Liver (tissue), 3 donors: ENCODE measurements at regions not wholly inside any gene's neighbourhood (a gene's known extent, or its start where the extent isn't known, plus 50 kb on each side); places are given as distances from the start of the nearest gene placed in this dataset.

Experiments
- EGR1 ChIP-seq, 2 donors: IDR thresholded peaks; 2 replicates each; pipeline ENCODE4 v1.6.1; 2016 to 2018; ENCODE audit warnings: antibody characterized with exemption in 2 of 2, low read depth in 2 of 2
- FOXA1 ChIP-seq: IDR thresholded peaks from 2 replicates; pipeline ENCODE4 v1.6.1; 2016; ENCODE audit warnings: antibody characterized with exemption
- FOXA2 ChIP-seq: IDR thresholded peaks from 2 replicates; pipeline ENCODE4 v1.6.1; 2016; ENCODE audit warnings: antibody characterized with exemption
- JUND ChIP-seq, 2 donors: IDR thresholded peaks; 2 replicates each; pipeline ENCODE4 v1.6.1; 2016; ENCODE audit warnings: antibody characterized with exemption in 2 of 2
- NR2F2 ChIP-seq: IDR thresholded peaks from 2 replicates; pipeline ENCODE4 v1.6.1; 2016; ENCODE audit warnings: antibody characterized with exemption
- RAD21 ChIP-seq, 2 donors: IDR thresholded peaks; 2 replicates each; pipeline ENCODE4 v1.6.1; 2016; ENCODE audit warnings: antibody characterized with exemption in 2 of 2, mild to moderate bottlenecking in 2 of 2
- SP1 ChIP-seq: IDR thresholded peaks from 2 replicates; pipeline ENCODE4 v1.6.1; 2018; ENCODE audit warnings: antibody characterized with exemption, mild to moderate bottlenecking
- TAF1 ChIP-seq: conservative IDR thresholded peaks from 2 replicates; pipeline ENCODE4 v1.6.1; 2016; ENCODE audit warnings: antibody characterized with exemption, mild to moderate bottlenecking
- YY1 ChIP-seq: IDR thresholded peaks from 2 replicates; pipeline ENCODE4 v1.6.1; 2016; ENCODE audit warnings: antibody characterized with exemption, mild to moderate bottlenecking
- TF ChIP-seq, protein P1 (sequence below): fragments of 150-350 bp; IDR thresholded peaks from 2 replicates; pipeline ENCODE4 v1.5.1; 2017; ENCODE audit warnings: improper control_type of control experiment, low read depth, low read length; ENCODE audit not compliant: missing input control
- TF ChIP-seq, protein P2 (sequence below): IDR thresholded peaks from 2 replicates; pipeline ENCODE4 v1.6.1; 2016; ENCODE audit warnings: antibody characterized with exemption
- TF ChIP-seq, protein P3 (sequence below): IDR thresholded peaks from 2 replicates; pipeline ENCODE4 v1.6.1; 2016; ENCODE audit warnings: antibody characterized with exemption
- TF ChIP-seq, protein P4 (sequence below): IDR thresholded peaks from 2 replicates; pipeline ENCODE4 v1.6.1; 2016; ENCODE audit warnings: antibody characterized with exemption, mild to moderate bottlenecking
- donor health status: healthy.
- donor health status: healthy.

DNA sequence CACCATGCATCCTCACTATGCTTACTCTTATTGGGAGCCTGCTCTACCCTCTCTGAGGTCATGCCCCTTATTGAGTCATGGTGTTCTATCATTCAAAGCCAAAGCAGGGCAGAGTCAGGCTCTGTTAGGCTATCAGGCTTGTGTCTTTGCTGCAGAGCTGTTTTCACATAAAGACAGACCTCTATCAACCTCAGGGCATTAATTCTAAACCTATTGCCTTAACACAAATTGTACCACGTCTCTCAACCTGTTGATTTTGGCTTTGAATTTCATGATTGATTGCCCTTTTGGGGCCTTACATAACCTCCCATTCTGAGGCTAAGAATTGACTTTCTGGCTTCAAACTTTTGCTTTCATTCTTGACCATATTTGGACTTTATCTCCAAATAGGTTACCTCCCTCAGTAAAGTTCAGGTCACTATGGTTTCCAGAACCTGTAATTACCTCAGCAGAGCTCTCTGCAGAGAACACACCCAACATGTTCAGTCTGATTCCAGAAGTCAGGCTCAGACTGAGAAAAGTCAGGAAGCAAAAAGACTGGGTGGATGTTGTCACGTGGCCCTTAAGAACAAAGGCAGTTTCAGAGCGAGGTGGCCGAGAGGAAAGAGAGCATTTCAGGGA is 221.4 kb upstream of the NANOGP8 start:
- TF ChIP-seq, protein P1, sequence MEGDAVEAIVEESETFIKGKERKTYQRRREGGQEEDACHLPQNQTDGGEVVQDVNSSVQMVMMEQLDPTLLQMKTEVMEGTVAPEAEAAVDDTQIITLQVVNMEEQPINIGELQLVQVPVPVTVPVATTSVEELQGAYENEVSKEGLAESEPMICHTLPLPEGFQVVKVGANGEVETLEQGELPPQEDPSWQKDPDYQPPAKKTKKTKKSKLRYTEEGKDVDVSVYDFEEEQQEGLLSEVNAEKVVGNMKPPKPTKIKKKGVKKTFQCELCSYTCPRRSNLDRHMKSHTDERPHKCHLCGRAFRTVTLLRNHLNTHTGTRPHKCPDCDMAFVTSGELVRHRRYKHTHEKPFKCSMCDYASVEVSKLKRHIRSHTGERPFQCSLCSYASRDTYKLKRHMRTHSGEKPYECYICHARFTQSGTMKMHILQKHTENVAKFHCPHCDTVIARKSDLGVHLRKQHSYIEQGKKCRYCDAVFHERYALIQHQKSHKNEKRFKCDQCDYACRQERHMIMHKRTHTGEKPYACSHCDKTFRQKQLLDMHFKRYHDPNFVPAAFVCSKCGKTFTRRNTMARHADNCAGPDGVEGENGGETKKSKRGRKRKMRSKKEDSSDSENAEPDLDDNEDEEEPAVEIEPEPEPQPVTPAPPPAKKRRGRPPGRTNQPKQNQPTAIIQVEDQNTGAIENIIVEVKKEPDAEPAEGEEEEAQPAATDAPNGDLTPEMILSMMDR: no peak
- TF ChIP-seq SP1: peak; percentile 99
- peak; percentile 91 for TF ChIP-seq FOXA1
- TF ChIP-seq RAD21 (IDR thresholded peaks at IDR 0.05): peak; percentile 34 to 58
- TF ChIP-seq, protein P2, sequence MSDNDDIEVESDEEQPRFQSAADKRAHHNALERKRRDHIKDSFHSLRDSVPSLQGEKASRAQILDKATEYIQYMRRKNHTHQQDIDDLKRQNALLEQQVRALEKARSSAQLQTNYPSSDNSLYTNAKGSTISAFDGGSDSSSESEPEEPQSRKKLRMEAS: peak; percentile 80
- peak; percentile 52 for TF ChIP-seq TAF1
- peak; percentile 95 for TF ChIP-seq FOXA2
- TF ChIP-seq, protein P3, sequence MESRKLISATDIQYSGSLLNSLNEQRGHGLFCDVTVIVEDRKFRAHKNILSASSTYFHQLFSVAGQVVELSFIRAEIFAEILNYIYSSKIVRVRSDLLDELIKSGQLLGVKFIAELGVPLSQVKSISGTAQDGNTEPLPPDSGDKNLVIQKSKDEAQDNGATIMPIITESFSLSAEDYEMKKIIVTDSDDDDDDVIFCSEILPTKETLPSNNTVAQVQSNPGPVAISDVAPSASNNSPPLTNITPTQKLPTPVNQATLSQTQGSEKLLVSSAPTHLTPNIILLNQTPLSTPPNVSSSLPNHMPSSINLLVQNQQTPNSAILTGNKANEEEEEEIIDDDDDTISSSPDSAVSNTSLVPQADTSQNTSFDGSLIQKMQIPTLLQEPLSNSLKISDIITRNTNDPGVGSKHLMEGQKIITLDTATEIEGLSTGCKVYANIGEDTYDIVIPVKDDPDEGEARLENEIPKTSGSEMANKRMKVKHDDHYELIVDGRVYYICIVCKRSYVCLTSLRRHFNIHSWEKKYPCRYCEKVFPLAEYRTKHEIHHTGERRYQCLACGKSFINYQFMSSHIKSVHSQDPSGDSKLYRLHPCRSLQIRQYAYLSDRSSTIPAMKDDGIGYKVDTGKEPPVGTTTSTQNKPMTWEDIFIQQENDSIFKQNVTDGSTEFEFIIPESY: peak; percentile 84
- TF ChIP-seq YY1: peak; percentile 93
- TF ChIP-seq EGR1 (IDR thresholded peaks at IDR 0.05; ENCODE audit: low read depth in 2 of 2): peak in 1 of 2 donors; percentile 13
- peak; percentile 77 for TF ChIP-seq NR2F2
- TF ChIP-seq JUND (IDR thresholded peaks at IDR 0.05): peak; percentile 87 to 89
- TF ChIP-seq, protein P4, sequence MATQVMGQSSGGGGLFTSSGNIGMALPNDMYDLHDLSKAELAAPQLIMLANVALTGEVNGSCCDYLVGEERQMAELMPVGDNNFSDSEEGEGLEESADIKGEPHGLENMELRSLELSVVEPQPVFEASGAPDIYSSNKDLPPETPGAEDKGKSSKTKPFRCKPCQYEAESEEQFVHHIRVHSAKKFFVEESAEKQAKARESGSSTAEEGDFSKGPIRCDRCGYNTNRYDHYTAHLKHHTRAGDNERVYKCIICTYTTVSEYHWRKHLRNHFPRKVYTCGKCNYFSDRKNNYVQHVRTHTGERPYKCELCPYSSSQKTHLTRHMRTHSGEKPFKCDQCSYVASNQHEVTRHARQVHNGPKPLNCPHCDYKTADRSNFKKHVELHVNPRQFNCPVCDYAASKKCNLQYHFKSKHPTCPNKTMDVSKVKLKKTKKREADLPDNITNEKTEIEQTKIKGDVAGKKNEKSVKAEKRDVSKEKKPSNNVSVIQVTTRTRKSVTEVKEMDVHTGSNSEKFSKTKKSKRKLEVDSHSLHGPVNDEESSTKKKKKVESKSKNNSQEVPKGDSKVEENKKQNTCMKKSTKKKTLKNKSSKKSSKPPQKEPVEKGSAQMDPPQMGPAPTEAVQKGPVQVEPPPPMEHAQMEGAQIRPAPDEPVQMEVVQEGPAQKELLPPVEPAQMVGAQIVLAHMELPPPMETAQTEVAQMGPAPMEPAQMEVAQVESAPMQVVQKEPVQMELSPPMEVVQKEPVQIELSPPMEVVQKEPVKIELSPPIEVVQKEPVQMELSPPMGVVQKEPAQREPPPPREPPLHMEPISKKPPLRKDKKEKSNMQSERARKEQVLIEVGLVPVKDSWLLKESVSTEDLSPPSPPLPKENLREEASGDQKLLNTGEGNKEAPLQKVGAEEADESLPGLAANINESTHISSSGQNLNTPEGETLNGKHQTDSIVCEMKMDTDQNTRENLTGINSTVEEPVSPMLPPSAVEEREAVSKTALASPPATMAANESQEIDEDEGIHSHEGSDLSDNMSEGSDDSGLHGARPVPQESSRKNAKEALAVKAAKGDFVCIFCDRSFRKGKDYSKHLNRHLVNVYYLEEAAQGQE: peak; percentile 90
